Testis (tissue), 2 donors: ENCODE measurements at regions not wholly inside any gene's neighbourhood (a gene's known extent, or its start where the extent isn't known, plus 50 kb on each side); places are given as distances from the start of the nearest gene placed in this dataset.

ENCODE experiments used
- DNase-seq: peaks from one replicate; pipeline ENCODE4 v3.0.0-alpha.2; 2019
- H3K27ac ChIP-seq, 2 donors: fragments of 200-600 bp; sonication (generic); one replicate each; pipeline ENCODE4 v1.5.1; 2019
- H3K27me3 ChIP-seq: fragments of 200-600 bp; sonication (generic); one replicate; pipeline ENCODE4 v1.5.1; 2019
- H3K36me3 ChIP-seq: fragments of 200-600 bp; sonication (generic); one replicate; pipeline ENCODE4 v1.5.1; 2017; ENCODE audit warnings: low read depth; ENCODE audit errors: missing control alignments
- H3K4me1 ChIP-seq: fragments of 200-600 bp; sonication (generic); one replicate; pipeline ENCODE4 v1.5.1; 2019
- H3K4me3 ChIP-seq, 2 donors: fragments of 200-600 bp; sonication (generic); one replicate each; pipeline ENCODE4 v1.5.1; 2017 to 2019
- H3K9me3 ChIP-seq: fragments of 200-600 bp; sonication (generic); one replicate; pipeline ENCODE4 v1.5.1; 2017
- CTCF ChIP-seq, 3 experiments: fragments of 450-650 bp in 2 of 3; fragments of 200-600 bp in 1 of 3; sonication (generic) in 1 of 3; IDR thresholded peaks; one replicate each; pipeline ENCODE4 v1.5.1; 2016 to 2019; ENCODE audit warnings: antibody characterized with exemption in 3 of 3, mild to moderate bottlenecking in 2 of 3, moderate library complexity in 1 of 3
- POLR2A ChIP-seq: fragments of 450-650 bp; IDR thresholded peaks from one replicate; pipeline ENCODE4 v1.6.1; 2017; ENCODE audit warnings: antibody characterized with exemption, mild to moderate bottlenecking, moderate library complexity
- WGBS, 2 donors: methylation state at CpG; one replicate each; pipeline ENCODE4 v1.1.5; 2018; 5-methylcytosine and 5-hydroxymethylcytosine counted together
- intact Hi-C: fragments of 100-400 bp; cut with DNase I; formaldehyde crosslinking; loops from one replicate; pipeline ENCODE4 v1.15.1; 2023; ENCODE audit warnings: low total_unique reads

DNA sequence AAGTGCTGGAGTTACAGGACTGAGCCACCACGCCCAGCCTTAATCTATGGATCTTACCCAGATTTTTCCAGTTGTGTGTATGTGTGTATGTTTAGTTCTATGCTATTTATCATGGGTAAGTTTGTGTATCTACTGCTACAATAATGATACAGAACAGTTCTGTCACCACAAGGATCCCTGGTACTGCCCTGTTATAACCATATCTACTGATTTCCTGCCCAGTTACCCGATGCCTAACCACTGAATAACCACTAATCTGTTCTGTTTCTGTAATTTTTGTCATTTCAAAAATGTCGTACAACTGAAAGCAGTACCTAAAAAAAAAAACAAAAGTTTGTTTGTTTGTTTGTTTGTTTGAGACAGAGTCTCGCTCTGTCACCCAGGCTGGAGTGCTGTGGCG lies 123.7 kb upstream of the RAP2B start:
- Histone ChIP-seq H3K27ac (no peak overlapping the region), H3K9me3 (no peaks in the 10 kb centered on the region), H3K4me1 (peaks cover 2% of the 10 kb centered on the region), H3K36me3 (no peaks in the 10 kb centered on the region), H3K27me3 (no peaks in the 10 kb centered on the region), H3K4me3 (no peak overlapping the region)
- DNase-seq: no peak
- intact Hi-C loops: no loop called here
- 93% methylated on average over 5 of the region's 5 CpGs for WGBS, 2 donors
- TF ChIP-seq POLR2A (no peak), CTCF (IDR thresholded peaks at IDR 0.05) (no peak)

GRCh38 chr3:153038779-153039178 lies 123.2 kb upstream of the RAP2B start:
- no peak for TF ChIP-seq POLR2A
- intact Hi-C loops: no loop called here
- Histone ChIP-seq H3K27ac (no peak overlapping the region), H3K36me3 (no peaks in the 10 kb centered on the region), H3K9me3 (no peaks in the 10 kb centered on the region), H3K4me3 (no peak overlapping the region), H3K27me3 (no peaks in the 10 kb centered on the region), H3K4me1 (peaks cover 6% of the 10 kb centered on the region)
- WGBS, 2 donors: 56 to 84% methylated on average over 9 of the region's 9 CpGs
- no peak for DNase-seq

- Histone ChIP-seq H3K36me3 (no peaks in the 10 kb centered on the region), H3K9me3 (no peaks in the 10 kb centered on the region), H3K27ac (no peak overlapping the region), H3K4me3 (no peak overlapping the region), H3K4me1 (peaks cover 7% of the 10 kb centered on the region), H3K27me3 (no peaks in the 10 kb centered on the region)
- no peak for DNase-seq
- 88 to 90% methylated on average over 2 of the region's 2 CpGs for WGBS, 2 donors
- intact Hi-C loops: no loop called here
- TF ChIP-seq POLR2A: no peak
- TF ChIP-seq CTCF (IDR thresholded peaks at IDR 0.05): no peak
Observed at GRCh38 chr3:153041181-153041580, 120.8 kb upstream of the RAP2B start.

DNA sequence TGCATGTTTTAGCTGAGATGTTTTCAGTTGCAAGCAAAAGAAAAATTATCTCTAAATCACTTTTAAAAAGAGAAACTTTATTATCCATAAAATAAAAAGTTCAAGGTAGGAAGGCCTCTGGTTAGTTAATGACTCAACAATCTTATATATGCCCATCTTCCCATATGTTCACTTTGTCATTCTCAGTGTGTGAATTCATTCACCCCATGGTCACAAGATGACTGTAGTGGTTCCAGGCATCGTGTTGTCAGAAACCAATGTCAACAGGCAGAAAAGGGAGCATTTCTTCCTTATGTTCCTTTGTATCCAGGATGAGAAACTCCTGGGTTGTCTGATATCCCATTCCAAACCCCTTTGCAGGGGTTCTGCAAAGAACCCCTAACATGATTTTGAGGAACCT lies 119.9 kb upstream of the RAP2B start:
- Histone ChIP-seq H3K4me1 (peaks cover 7% of the 10 kb centered on the region), H3K9me3 (no peaks in the 10 kb centered on the region), H3K27ac (no peak overlapping the region), H3K4me3 (no peak overlapping the region), H3K36me3 (no peaks in the 10 kb centered on the region), H3K27me3 (no peaks in the 10 kb centered on the region)
- DNase-seq: no peak
- TF ChIP-seq CTCF (IDR thresholded peaks at IDR 0.05): no peak
- TF ChIP-seq POLR2A: no peak
- intact Hi-C loops: no loop called here
- 65 to 89% methylated on average over 1 of the region's 1 CpG for WGBS, 2 donors

- intact Hi-C loops: no loop called here
- DNase-seq: no peak
- peaks cover 7% of the 10 kb centered on the region for H3K4me1 ChIP-seq
- 56 to 81% methylated on average over 3 of the region's 3 CpGs for WGBS, 2 donors
- TF ChIP-seq CTCF (IDR thresholded peaks at IDR 0.05): no peak
- TF ChIP-seq POLR2A: no peak
- no peak overlapping the region for H3K4me3 ChIP-seq
- H3K27me3 ChIP-seq: no peaks in the 10 kb centered on the region
- no peaks in the 10 kb centered on the region for H3K36me3 ChIP-seq
- no peak overlapping the region for H3K27ac ChIP-seq
- no peaks in the 10 kb centered on the region for H3K9me3 ChIP-seq
Observed at GRCh38 chr3:153043729-153044328, 118.2 kb upstream of the RAP2B start.
